DLD1 (cell line): ENCODE measurements at regions not wholly inside any gene's neighbourhood (a gene's known extent, or its start where the extent isn't known, plus 50 kb on each side); places are given as distances from the start of the nearest gene placed in this dataset.

Source experiments
- in situ Hi-C: cut with HindIII; loops from 2 replicates; pipeline ENCODE4 v1.10.0; 2017; ENCODE audit warnings: low sequenced_read_pairs

DNA sequence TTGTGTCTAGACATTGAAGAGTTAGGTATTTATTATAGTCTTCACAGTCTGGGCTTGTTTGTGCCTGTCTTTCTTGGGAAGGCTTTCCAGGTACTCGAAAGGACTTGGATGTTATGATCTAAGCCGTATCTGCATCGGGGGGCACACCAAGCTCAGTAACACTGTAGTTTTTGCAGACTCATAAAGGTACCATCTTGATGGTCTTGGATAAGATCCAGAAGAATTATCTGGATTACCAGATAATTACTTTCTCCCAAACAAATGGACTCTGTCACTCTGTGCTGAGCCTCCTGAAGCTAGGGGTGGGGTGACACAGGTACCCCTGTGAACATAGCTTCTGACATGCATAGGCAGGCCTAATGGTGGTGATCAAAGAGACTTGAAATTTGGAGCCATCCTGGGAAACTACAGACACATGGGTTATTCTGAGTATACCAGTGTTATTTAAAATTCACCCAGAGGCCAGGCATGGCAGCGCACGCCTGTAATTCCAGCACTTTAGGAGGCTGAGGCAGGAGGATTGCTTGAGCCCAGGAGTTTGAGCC is 238.6 kb upstream of the TPM1 start:
- in situ Hi-C loops: no loop called here

DNA sequence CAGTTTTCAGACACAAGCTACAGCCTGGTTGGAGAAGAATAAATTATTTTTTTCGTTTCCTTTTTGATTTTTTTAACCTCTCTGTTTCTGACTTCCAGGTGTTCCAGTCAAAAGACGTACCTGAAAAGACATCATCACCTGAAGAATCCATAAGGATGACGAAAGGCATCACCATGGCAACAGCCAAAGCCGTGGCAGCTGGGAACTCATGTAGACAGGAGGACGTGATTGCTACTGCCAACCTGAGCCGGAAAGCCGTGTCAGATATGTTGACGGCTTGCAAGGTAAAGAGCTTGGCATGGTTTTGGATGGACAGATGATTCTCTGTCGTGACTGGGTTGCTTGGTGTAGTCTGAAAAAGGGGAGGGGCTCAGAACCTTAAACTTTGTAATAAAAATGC is 237.0 kb upstream of the TPM1 start:
- in situ Hi-C loops: no loop called here

DNA sequence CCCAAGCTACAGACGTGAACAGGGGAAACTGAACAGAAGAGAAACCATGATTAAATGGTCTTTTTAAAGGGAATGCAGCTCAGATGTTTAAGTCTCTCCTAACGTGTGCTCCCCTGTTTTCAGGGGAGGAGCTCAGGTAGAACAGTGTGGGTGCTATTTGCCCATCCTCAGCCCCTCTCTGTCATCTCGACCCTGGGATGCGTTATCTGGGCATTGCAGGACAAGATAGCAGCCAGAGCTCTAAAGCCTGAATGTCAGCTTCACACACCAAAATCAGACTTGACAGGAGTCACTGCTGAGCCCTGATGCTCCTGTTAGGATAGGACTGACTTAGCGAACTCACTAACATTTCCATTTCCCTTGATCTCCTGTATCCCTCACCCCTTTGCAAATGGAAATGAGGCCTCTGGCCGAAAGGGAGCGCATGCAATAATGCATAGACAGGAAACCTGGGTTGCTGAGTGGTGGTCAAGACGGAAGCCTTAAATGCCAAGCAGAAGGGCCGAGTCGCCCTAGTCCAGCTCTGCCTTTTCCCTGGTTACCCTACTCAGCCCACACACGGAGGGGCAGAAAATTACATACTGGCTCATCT is 234.9 kb upstream of the TPM1 start:
- in situ Hi-C loops: no loop called here

DNA sequence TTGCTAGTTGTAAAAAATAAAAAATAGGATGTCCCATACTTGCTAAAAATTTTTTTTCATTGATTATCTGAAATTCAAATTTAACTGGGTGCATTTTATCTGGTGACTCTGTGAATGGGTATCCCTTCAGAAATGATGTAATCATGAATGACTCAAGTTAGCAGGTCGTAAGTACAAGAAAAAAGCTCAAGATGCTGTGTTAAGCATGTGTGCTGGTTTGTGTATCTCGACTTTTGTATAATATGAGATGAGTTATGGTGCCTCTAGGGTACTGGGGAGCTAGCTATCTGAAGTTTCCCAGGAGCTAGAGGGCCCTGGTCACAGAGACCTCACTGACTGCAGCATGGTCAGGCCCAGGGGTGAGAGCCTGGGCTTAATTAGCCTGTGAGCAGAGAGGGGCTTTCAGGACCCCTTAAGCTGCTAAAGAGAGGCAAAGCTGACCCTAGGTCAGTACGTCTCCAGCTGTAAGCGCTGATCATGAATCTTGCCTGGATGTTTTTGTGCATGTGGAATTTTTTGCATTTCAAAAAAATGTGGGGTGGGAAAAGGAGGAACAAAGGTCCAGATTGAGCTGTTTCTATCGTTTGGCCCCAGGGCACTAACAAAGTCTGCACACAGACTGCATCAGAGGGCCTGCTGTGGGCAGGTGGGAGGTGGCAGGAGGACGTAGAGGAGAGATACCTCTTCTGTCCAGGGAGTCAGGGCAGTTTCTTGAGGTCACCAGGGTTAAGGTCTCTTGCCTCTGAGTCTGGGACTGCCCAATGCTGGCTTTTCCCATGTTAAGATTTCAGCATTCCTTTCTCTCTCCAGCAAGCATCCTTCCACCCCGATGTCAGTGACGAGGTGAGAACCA is 233.2 kb upstream of the TPM1 start:
- in situ Hi-C loops: no loop called here

GRCh38 chr15:62809968-62810260 is 232.6 kb upstream of the TPM1 start:
- in situ Hi-C loops: no loop called here

GRCh38 chr15:62812515-62812835 is 230.1 kb upstream of the TPM1 start:
- in situ Hi-C loops: no loop called here

GRCh38 chr15:62816342-62817069 is 226.0 kb upstream of the TPM1 start:
- in situ Hi-C loops: no loop called here

- in situ Hi-C loops: no loop called here
Observed at GRCh38 chr15:62818691-62819090, 223.9 kb upstream of the TPM1 start.

- in situ Hi-C loops: no loop called here
Observed at GRCh38 chr15:62821384-62822131, 221.0 kb upstream of the TPM1 start.

DNA sequence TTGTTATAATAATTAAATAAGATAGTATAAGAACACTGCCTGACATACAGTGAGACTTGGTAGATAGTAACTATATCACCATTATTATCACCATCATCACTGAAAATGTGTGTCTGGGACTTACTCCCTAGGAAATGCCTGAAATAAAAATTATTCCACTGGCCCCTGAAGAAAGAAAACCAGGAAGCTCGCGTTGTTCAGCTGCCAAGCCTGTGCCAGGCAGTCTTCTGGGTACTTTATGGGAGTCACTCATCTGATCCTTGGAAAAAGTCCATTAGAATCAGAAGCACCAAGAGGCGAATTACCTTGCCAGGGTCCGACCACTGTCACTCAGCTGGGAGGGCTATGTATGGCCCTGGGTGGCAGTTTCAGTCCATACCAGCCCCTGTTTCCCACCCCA is 220.3 kb upstream of the TPM1 start:
- in situ Hi-C loops: no loop called here

- in situ Hi-C loops: no loop called here
Observed at GRCh38 chr15:62823561-62823960, 219.0 kb upstream of the TPM1 start.

DNA sequence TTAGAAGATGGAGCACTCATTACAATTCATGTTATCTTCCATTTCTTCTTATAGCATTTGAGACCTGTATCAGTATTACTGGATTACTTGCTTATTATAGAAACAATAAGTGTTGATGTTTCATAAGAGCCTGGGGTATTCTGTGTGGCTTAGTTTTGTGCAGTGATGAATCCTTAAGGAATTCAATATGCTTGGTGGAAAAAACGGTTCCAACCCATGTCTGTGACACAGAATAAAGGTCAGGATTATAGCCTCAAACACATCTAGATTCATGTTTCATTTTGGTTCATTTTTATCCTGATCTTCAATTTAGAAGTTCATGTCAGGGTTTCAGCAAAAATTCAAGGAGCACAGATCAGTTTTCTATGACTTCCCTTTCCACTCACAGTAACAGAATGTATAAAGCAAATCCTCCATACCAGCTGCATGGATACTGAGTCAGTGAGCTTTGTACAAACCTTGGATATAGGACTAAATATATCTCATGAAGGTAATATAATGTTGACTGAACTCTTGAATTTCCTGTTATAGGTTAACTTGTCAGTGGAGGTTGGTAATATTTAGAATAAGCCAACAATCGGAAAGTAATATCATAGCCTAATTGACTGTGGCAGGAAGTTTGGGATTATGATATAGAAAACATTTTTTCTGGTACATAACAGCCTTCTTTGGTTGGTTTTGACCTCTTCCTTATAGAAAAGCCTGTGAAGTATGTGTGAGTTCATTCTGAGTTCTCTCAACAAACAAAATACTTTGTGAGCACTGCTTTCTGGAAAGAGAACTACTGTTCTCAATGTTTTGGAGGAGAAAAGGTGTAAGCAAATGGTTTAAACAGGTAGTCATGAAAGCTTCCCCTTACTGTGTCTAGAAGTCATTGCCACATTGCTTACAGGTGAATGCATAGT is 218.2 kb upstream of the TPM1 start:
- in situ Hi-C loops: no loop called here

DNA sequence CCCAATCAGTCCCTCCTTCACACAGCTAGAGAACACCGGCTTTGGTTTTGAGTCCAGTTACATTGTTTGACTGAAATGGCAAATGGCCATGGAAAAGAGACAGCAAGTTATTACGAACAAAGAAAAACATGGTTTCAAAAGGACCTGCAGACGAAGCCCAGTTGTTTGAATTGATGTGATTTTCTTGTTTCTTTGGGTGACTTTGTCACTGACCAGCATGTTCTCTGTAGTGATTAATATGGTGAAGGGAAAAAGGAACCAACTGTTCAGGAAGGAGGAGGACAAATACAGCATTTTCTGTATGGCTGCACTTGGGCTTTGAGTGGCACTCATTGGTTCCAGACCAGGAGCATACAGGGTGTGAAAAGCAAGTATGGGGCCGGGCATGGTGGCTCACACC is 217.4 kb upstream of the TPM1 start:
- in situ Hi-C loops: no loop called here

DNA sequence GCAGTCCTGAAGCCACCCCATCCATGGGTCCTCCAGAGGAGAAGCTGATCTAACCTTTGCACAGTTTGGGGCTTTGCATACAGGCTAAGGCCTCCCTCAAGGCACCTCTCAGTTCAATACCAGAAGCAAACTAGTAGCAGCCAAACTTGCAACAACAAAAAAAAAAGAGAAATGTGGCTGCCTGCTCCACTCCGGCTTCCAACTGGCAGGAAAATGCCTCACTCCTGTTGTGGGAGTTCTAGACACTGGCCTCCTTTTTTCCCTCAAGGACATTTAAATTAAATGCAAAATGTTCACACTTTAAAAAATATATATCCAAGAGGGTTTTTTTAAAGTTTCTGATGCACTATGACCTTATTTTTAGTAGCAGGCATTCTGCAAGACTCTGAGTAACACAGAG is 216.0 kb upstream of the TPM1 start:
- in situ Hi-C loops: no loop called here

- in situ Hi-C loops: no loop called here
Observed at GRCh38 chr15:62828364-62828763, 214.2 kb upstream of the TPM1 start.

DNA sequence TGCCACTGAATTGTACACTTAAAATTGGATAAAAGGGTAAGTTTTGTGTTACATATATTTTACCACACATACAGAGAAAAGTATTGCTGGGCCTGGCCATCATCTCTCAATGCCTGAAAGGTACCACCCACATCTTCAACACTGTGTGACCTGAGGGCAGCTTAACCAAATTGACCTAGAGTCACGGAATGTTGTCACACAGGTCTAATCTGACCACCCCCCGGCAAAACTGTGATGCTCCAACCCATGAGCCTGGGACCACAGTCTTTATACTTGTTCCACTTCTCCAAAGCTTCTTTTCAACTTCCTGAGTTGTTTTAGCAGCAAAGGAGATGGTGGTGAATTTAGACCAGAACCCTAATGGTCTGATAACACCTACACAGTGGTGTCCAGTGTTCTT is 210.3 kb upstream of the TPM1 start:
- in situ Hi-C loops: loop anchor here (5.0 to 10.0 kb wide), 2 partner anchors 65 to 203 kb away; no protein-coding TSS in a partner anchor

DNA sequence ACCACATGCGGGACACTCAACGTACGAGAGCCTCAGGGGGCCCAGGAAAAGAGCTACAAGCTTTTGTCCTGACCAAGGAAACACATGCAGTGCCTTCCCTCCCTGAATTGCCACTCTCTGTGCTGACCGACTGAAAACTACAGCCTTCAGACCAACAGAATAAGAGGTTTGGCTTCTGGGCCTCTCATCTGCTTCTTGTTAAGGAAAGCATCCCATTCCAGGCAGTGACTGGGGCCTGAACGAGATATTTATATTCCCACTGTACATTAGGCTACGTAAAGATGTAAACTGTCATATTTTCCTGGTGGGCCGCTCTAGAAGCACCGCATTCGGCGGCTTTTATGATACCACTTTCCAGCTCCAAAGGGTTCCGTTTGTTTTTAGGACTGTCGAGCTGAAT is 208.9 kb upstream of the TPM1 start:
- in situ Hi-C loops: loop anchor here (5.0 to 10.0 kb wide), 2 partner anchors 64 to 201 kb away; no protein-coding TSS in a partner anchor

- in situ Hi-C loops: loop anchor here (5.0 to 10.0 kb wide), 2 partner anchors 62 to 200 kb away; no protein-coding TSS in a partner anchor
Observed at GRCh38 chr15:62834686-62835329, 207.7 kb upstream of the TPM1 start.

DNA sequence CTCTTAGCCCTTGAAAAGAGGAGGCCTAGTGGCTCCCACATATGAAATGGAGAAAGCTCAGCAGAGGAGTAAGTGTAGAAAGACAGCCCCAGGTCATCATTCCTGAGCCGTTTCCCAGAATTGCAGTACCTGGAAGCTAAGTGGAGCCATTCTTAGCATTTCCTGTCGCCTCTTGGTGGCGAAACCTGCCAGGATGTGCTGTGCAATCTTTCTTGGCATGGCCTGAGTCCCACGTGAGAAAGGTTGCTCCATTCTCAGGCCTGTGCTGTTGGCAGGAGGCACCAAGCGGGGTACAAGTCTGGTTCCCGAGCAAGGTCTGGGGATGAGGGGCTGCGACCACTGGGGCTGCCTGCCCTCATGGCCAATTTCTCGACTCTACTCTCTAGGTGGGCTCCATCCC is 207.2 kb upstream of the TPM1 start:
- in situ Hi-C loops: loop anchor here (10.0 kb wide), 1 partner anchor 199 kb away; no protein-coding TSS in a partner anchor
